D721Med (cell line): ENCODE measurements at regions not wholly inside any gene's neighbourhood (a gene's known extent, or its start where the extent isn't known, plus 50 kb on each side); places are given as distances from the start of the nearest gene placed in this dataset.

ENCODE experiments used
- DNase-seq: peaks from one replicate; pipeline ENCODE4 v3.0.0; 2011; ENCODE audit warnings: low spot score; ENCODE audit not compliant: insufficient read length
- FAIRE-seq: peaks from 2 replicates; lab custom pipeline; 2011; peaks lifted over from hg19 to GRCh38; lab: Jason Lieb, UNC
- CTCF ChIP-seq: IDR thresholded peaks from 2 replicates; pipeline ENCODE4 v1.5.1; 2012; ENCODE audit warnings: mild to moderate bottlenecking, control low read depth; ENCODE audit not compliant: insufficient read depth; ENCODE audit errors: missing control alignments

- FAIRE-seq (no peak), DNase-seq (no peak)
- no peak for TF ChIP-seq CTCF
These were observed 77.4 kb upstream of the ALDH1B1 start for GRCh38 chr9:38315085-38315595.

GRCh38 chr9:38313421-38313820 lies 79.1 kb upstream of the ALDH1B1 start:
- no peak for TF ChIP-seq CTCF
- DNase-seq (no peak), FAIRE-seq (no peak)

- DNase-seq = no peak
- no peak for TF ChIP-seq CTCF
- no peak for FAIRE-seq
These were observed 80.1 kb upstream of the ALDH1B1 start for GRCh38 chr9:38312406-38312805.

- FAIRE-seq (no peak), DNase-seq (no peak)
- TF ChIP-seq CTCF = no peak
These were observed 80.9 kb upstream of the ALDH1B1 start for GRCh38 chr9:38311382-38312270.

GRCh38 chr9:38309324-38310195 lies 82.9 kb upstream of the ALDH1B1 start:
- no peak for TF ChIP-seq CTCF
- FAIRE-seq (no peak), DNase-seq (no peak)

GRCh38 chr9:38308136-38308535 lies 84.4 kb upstream of the ALDH1B1 start:
- DNase-seq (no peak), FAIRE-seq (no peak)
- no peak for TF ChIP-seq CTCF

GRCh38 chr9:38306899-38307298 lies 85.6 kb upstream of the ALDH1B1 start:
- TF ChIP-seq CTCF = no peak
- FAIRE-seq = no peak

More at GRCh38 chr9:38306899-38307298, 85.6 kb upstream of the ALDH1B1 start:
- DNase-seq = no peak
